ENCODE measurements at regions not wholly inside any gene's neighbourhood (a gene's known extent, or its start where the extent isn't known, plus 50 kb on each side); places are given as distances from the start of the nearest gene placed in this dataset.
A peak's percentile ranks its signal among the peaks of the same experiment; 100 is the strongest.

DNA sequence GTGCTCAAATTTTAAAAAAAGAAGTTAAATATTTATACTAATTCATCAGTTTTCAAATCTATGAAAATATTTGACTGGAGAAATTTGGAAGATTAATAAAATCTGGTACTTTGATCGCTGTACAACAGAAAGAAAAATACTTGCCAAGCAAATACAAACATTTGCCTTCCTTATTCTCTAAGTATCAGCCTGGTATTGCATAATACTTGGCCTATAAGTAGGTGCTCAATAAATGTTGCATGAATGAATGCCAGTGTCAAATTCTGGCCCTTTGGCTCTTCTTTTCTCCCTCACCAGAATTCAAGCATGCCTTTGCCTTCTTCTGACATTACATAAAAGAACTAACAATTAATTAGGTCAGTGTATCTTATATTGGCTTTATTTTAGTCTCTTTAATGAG is 601.7 kb upstream of the GBE1 start:
- DNase-seq (ENCODE audit: insufficient read length, low spot score) = no peak
- FAIRE-seq = no peak
- TF ChIP-seq POU2F2 (IDR thresholded peaks at IDR 0.05; ENCODE audit: low read depth, low read length) (no peak), SPI1 (IDR thresholded peaks at IDR 0.05; ENCODE audit: low read depth, low read length) (no peak), TAF1 (IDR thresholded peaks at IDR 0.05; ENCODE audit: low read depth, low read length) (no peak), PAX5 (IDR thresholded peaks at IDR 0.05; ENCODE audit: insufficient read depth, low read length, severe bottlenecking) (no peak), POLR2A (IDR thresholded peaks at IDR 0.05; ENCODE audit: low read depth, low read length) (no peak), POLR2AphosphoS5 (IDR thresholded peaks at IDR 0.05; ENCODE audit: low read depth, low read length) (no peak)

DNA sequence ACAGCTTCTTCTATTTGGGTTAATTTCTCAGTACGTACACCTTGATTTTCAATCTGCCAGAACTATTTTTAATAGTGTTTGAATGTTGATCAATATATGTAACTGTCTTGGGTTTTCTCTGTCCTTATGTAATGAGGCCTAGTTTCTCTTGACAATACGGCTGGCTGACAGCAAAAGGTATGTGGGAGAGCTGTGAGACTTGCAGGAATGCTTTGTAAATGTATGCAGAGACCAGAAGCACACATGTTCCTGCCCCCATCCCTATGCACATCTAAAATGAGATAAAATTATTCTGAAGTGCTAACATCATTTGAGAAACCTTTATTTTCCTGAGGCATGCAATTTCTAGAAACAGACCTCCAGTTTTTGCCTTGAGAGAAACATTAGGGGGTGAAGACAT is 593.8 kb upstream of the GBE1 start:
- FAIRE-seq (no peak), DNase-seq (ENCODE audit: insufficient read length, low spot score) (no peak)
- TF ChIP-seq TAF1 (IDR thresholded peaks at IDR 0.05; ENCODE audit: low read depth, low read length) = no peak
- no peak for TF ChIP-seq PAX5 (IDR thresholded peaks at IDR 0.05; ENCODE audit: insufficient read depth, low read length, severe bottlenecking)
- TF ChIP-seq POU2F2 (IDR thresholded peaks at IDR 0.05; ENCODE audit: low read depth, low read length) = no peak

DNA sequence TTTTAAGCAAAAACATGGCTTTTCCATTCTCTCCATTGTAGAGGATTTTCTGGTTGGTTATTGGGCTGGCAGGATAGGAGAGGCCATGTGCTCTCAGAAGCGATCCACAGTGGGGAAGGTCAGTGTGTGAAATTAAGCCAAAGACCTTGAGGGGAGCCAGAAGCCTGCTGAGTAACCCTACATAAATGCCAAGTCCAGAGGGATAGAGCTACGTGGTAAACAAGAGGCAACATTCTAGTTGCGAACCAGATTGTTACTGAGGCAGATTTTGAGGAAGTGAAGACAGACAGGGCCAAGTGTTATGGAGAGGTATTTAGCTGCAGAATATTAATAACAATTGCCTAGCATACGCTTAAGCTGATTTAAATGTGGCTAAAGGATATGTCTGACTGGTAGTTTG is 592.8 kb upstream of the GBE1 start:
- DNase-seq (ENCODE audit: insufficient read length, low spot score) (no peak), FAIRE-seq (no peak)
- TF ChIP-seq SPI1 (IDR thresholded peaks at IDR 0.05; ENCODE audit: low read depth, low read length) = peak; percentile 70
- no peak for TF ChIP-seq TAF1 (IDR thresholded peaks at IDR 0.05; ENCODE audit: low read depth, low read length)

DNA sequence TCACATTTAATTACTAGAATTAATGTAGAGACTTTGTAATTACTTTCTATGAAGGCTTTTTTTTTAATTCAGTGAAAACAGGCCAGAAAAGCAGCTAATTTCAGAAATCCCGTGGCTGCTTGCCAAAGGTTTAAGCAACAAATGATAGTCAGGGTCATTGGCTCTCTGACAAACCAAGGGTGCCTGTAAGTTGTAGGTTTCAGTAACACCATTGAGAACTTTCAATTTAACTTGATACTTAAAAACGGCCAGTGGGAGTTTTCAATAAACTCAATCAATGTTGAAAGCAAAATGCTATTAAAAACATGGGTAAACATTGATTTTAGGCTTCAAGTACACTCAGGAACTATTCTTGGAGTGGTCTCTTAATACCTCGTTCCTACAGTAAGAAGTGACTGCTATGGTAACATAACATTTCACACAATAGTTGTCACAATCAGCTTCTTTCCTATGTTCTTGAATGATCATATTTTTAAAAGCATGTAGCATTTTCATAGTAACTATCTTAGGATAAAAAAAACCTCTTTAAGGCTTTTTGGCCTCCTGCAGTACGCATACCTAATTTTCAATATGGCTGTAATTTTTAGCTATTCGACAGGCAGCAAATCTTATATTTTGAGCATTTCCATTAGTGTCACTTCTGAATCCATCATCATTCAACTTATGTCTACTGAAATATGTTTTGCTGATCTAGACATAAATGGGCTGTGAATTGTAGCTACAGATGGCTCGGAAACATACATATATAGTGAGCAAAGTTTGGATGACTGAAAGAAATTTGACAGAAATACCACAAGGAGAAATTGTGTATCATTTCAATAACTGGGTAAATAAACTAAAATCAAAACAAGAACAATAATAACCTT is 592.1 kb upstream of the GBE1 start:
- TF ChIP-seq SPI1 (IDR thresholded peaks at IDR 0.05; ENCODE audit: low read depth, low read length) = no peak
- TF ChIP-seq POU2F2 (IDR thresholded peaks at IDR 0.05; ENCODE audit: low read depth, low read length) = no peak
- no peak for TF ChIP-seq TAF1 (IDR thresholded peaks at IDR 0.05; ENCODE audit: low read depth, low read length)
- TF ChIP-seq POLR2A (IDR thresholded peaks at IDR 0.05; ENCODE audit: low read depth, low read length) = no peak
- TF ChIP-seq PAX5 (IDR thresholded peaks at IDR 0.05; ENCODE audit: insufficient read depth, low read length, severe bottlenecking) = no peak
- TF ChIP-seq POLR2AphosphoS5 (IDR thresholded peaks at IDR 0.05; ENCODE audit: low read depth, low read length) = no peak
- FAIRE-seq = no peak
- no peak for DNase-seq (ENCODE audit: insufficient read length, low spot score)

DNA sequence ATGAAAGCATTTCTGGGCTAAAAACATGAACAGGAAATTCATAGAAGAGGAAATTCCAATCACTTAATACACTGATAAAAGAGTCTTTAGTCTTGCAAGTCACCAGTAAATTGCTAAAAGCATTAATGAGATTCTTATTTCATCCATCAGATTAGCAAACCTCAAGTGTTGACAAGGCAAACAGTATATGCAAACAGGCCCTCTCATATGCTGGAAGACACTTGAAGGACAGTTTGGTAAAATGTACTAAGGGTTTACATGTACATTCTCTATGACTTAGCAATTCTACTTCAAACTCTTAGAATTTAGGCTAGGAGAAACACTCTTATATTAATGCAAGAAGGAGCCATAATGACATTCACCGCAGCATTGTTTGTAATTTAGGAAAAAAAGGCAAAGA is 586.1 kb upstream of the GBE1 start:
- TF ChIP-seq SPI1 (IDR thresholded peaks at IDR 0.05; ENCODE audit: low read depth, low read length) = no peak
- TF ChIP-seq PAX5 (IDR thresholded peaks at IDR 0.05; ENCODE audit: insufficient read depth, low read length, severe bottlenecking) = no peak
- no peak for TF ChIP-seq POLR2A (IDR thresholded peaks at IDR 0.05; ENCODE audit: low read depth, low read length)
- TF ChIP-seq TAF1 (IDR thresholded peaks at IDR 0.05; ENCODE audit: low read depth, low read length) = no peak
- TF ChIP-seq POU2F2 (IDR thresholded peaks at IDR 0.05; ENCODE audit: low read depth, low read length) = no peak
- TF ChIP-seq POLR2AphosphoS5 (IDR thresholded peaks at IDR 0.05; ENCODE audit: low read depth, low read length) = no peak
- DNase-seq (ENCODE audit: insufficient read length, low spot score) = no peak
- FAIRE-seq = no peak

DNA sequence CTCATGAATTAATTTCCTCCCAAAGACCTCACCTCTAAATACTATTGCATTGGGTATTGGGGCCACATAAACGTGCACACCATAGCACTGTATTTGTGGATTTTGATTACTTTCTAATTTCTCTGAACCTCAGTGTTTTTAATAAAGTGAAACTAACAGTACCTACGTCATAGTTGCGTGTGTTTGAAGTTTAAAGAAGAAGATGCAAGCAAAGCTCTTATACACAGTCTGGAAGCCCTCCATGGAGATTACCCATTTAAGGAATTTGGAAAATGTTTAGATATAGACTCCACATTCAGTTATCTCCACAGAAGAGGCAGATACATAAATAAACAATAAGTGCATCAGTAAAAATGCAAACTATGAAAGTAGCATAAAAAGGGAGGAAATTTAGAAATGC is 581.1 kb upstream of the GBE1 start:
- FAIRE-seq (no peak), DNase-seq (ENCODE audit: insufficient read length, low spot score) (no peak)
- TF ChIP-seq POLR2A (IDR thresholded peaks at IDR 0.05; ENCODE audit: low read depth, low read length) (no peak), PAX5 (IDR thresholded peaks at IDR 0.05; ENCODE audit: insufficient read depth, low read length, severe bottlenecking) (no peak), SPI1 (IDR thresholded peaks at IDR 0.05; ENCODE audit: low read depth, low read length) (no peak), TAF1 (IDR thresholded peaks at IDR 0.05; ENCODE audit: low read depth, low read length) (no peak), POU2F2 (IDR thresholded peaks at IDR 0.05; ENCODE audit: low read depth, low read length) (no peak), POLR2AphosphoS5 (IDR thresholded peaks at IDR 0.05; ENCODE audit: low read depth, low read length) (no peak)

DNA sequence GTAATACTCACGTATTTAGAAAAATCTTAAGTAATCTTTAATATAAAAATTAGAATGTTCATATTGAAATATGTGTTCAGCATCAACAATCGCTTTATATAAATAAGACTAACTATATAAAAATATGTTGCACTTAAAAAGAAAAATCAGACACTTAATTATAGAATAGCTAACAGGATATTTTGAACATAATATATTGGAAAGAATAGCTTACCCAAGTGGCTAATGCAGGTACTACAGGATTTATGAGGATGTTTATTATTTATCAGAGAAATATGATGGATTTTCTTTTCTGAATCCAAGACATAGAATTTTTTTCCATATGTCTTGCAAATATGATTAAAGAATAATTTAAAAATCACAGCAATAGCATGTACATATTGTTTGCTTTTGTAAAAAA is 567.9 kb upstream of the GBE1 start:
- no peak for FAIRE-seq
- no peak for TF ChIP-seq POLR2A (IDR thresholded peaks at IDR 0.05; ENCODE audit: low read depth, low read length)
- no peak for TF ChIP-seq TAF1 (IDR thresholded peaks at IDR 0.05; ENCODE audit: low read depth, low read length)
- TF ChIP-seq PAX5 (IDR thresholded peaks at IDR 0.05; ENCODE audit: insufficient read depth, low read length, severe bottlenecking) = no peak
- no peak for TF ChIP-seq POLR2AphosphoS5 (IDR thresholded peaks at IDR 0.05; ENCODE audit: low read depth, low read length)
- TF ChIP-seq POU2F2 (IDR thresholded peaks at IDR 0.05; ENCODE audit: low read depth, low read length) = no peak
- TF ChIP-seq SPI1 (IDR thresholded peaks at IDR 0.05; ENCODE audit: low read depth, low read length) = no peak
- no peak for DNase-seq (ENCODE audit: insufficient read length, low spot score)

DNA sequence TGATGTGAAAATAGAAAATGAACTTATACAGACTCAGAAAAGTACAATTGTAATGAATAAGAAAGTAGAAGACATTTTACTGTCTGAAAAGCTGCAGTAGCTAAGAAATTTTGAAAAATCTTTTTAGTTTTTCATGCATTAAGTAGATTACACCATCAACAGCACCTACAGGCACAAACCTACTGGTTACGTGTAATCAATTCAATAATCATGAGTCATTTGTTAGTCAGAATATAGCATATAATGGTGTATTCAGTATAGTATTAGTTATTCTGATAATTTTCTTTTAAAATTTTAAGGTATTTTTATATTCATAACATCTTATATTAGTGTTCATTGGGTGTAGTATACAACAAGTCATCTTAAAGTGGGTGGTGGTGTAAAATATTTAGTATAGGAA is 550.5 kb upstream of the GBE1 start:
- TF ChIP-seq TAF1 (IDR thresholded peaks at IDR 0.05; ENCODE audit: low read depth, low read length) = no peak
- no peak for TF ChIP-seq POU2F2 (IDR thresholded peaks at IDR 0.05; ENCODE audit: low read depth, low read length)
- TF ChIP-seq POLR2A (IDR thresholded peaks at IDR 0.05; ENCODE audit: low read depth, low read length) = no peak
- no peak for TF ChIP-seq PAX5 (IDR thresholded peaks at IDR 0.05; ENCODE audit: insufficient read depth, low read length, severe bottlenecking)
- FAIRE-seq (no peak), DNase-seq (ENCODE audit: insufficient read length, low spot score) (no peak)

DNA sequence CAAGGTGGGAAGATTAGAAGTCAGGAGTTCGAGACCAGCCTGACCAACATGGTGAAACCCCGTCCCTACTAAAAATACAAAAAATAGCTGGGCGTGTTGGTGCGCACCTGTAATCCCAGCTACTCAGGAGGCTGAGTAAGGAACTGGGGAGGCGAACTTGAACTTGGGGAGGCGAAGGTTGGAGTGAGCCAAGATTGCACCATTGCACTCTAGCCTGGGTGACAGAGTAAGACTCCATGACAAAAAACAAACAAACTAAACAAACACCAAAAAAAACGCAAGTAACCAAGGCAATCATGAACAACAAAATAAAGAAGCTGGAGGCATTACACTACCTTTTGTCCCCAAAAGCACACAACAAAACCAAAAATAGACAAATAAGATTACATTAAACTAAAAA is 547.3 kb upstream of the GBE1 start:
- TF ChIP-seq POLR2AphosphoS5 (IDR thresholded peaks at IDR 0.05; ENCODE audit: low read depth, low read length) = no peak
- TF ChIP-seq SPI1 (IDR thresholded peaks at IDR 0.05; ENCODE audit: low read depth, low read length) = no peak
- no peak for TF ChIP-seq POU2F2 (IDR thresholded peaks at IDR 0.05; ENCODE audit: low read depth, low read length)
- TF ChIP-seq POLR2A (IDR thresholded peaks at IDR 0.05; ENCODE audit: low read depth, low read length) = no peak
- no peak for TF ChIP-seq TAF1 (IDR thresholded peaks at IDR 0.05; ENCODE audit: low read depth, low read length)
- no peak for TF ChIP-seq PAX5 (IDR thresholded peaks at IDR 0.05; ENCODE audit: insufficient read depth, low read length, severe bottlenecking)
- DNase-seq (ENCODE audit: insufficient read length, low spot score) = no peak
- no peak for FAIRE-seq

DNA sequence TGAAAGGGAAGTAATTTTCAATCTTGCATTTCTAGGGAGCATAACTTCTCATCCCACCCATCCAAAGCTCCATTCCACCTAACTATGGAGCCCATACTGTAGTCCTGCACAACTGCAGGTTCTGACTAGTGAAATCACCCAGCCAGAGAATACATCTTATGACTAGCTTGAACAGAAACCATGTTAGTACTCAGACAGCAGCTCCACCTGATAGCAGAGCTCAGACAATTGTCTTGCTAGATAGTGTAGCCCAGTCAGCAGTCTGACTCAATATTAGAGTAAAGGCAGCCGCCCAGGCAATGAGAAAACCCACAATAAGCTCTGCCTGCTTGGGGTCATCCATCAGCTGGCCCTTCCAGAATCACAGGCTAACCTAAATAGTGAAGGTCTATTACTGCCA is 544.7 kb upstream of the GBE1 start:
- TF ChIP-seq SPI1 (IDR thresholded peaks at IDR 0.05; ENCODE audit: low read depth, low read length) (no peak), POU2F2 (IDR thresholded peaks at IDR 0.05; ENCODE audit: low read depth, low read length) (no peak), POLR2AphosphoS5 (IDR thresholded peaks at IDR 0.05; ENCODE audit: low read depth, low read length) (no peak), TAF1 (IDR thresholded peaks at IDR 0.05; ENCODE audit: low read depth, low read length) (no peak), POLR2A (IDR thresholded peaks at IDR 0.05; ENCODE audit: low read depth, low read length) (no peak), PAX5 (IDR thresholded peaks at IDR 0.05; ENCODE audit: insufficient read depth, low read length, severe bottlenecking) (no peak)
- DNase-seq (ENCODE audit: insufficient read length, low spot score) (no peak), FAIRE-seq (no peak)

All from GM12891 (cell line).